GM21528 (cell line): ENCODE measurements at regions not wholly inside any gene's neighbourhood (a gene's known extent, or its start where the extent isn't known, plus 50 kb on each side); places are given as distances from the start of the nearest gene placed in this dataset.
"Not testable (repeated sequence)": the region's sequence is repeated elsewhere in the genome, so short reads cannot be mapped to it uniquely, and the experiment has no call there.

Experiments
- ATAC-seq: cut with Tn5 transposase; IDR thresholded peaks from one replicate; pipeline ENCODE4 v1.9.1; 2021; ENCODE audit warnings: mild to moderate bottlenecking, moderate library complexity; ENCODE audit not compliant: unreplicated experiment, low FRiP score

DNA sequence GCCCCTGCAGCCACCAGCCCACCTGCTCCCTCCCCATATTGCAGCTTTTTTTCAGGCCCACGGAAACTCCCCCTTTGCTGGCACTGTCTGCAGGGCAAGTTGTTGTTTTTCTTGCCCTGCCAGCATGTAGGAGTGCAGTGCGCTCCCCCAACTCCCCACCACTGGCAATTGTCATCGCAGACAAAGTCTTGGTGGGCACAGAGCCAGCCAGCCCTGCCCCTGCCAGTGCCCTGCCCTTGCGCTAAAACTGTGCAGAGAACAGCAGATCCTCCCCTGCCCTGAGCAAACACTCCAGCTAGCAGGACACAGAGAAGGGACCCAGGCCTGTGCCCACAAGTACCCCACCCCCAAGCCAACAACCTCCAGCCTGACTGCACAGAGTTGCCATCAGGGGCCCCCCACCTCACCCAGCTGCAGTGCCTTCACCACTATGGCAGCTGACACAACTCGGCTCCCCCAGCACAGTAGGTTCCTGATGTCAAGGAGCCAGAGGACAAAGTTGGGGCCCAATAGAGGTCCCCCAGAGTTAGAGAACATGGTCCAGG, 158.1 kb upstream of the ARHGAP42 start:
- no peak for ATAC-seq

DNA sequence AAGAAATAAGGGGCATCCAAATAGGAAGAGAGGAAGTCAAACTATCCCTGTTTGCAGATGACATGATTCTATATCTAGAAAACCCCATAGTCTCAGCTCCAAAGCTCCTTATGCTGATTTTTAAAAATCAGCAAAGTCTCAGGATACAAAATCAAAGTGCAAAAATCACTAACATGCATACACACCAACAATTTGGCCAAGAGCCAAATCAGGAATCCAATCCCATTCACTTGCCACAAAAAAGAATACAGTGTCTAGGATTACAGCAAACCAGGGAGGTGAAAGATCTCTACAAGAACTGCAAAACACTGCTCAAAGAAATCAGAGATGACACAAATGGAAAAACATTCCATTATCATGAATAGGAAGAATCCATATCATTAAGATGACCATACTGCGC, 155.8 kb upstream of the ARHGAP42 start:
- not testable (repeated sequence) for ATAC-seq

DNA sequence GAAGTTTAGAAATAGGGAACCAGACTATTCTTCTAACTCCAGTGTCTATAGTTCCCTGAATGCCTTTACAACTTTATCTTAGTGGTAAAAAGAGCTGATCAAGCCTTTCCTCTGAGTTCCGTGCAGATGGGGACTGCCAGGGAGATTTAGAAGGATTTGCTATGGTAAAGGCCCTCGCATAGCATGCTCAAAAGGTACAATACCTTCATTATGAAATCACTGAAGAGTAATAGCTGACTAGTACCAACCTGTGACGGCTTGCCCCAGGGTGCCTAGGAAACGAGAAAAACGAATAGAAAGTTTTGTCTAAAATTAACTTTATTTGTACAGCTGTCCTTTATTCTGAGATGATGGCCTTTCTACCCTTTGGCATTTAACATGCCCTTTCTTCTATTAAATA, 150.1 kb upstream of the ARHGAP42 start:
- no peak for ATAC-seq

DNA sequence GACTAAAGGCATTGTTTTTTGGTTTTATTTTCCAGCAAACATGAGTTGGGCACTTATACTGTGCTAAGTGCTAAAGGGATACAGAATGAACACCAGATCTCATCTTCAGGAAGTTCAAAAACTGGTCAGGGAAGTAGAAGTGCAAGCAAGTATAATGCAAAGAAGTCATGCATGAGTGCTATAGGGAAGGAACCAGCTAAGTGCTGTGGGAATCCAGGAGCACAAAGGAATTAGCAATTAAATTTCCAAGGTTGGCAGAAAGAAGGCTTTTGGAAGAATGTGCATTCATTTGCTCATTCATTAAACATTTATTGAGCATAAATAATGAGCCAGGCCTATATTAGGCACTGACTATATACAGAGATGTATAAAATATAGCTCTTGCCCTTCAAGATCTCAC, 143.7 kb upstream of the ARHGAP42 start:
- no peak for ATAC-seq

DNA sequence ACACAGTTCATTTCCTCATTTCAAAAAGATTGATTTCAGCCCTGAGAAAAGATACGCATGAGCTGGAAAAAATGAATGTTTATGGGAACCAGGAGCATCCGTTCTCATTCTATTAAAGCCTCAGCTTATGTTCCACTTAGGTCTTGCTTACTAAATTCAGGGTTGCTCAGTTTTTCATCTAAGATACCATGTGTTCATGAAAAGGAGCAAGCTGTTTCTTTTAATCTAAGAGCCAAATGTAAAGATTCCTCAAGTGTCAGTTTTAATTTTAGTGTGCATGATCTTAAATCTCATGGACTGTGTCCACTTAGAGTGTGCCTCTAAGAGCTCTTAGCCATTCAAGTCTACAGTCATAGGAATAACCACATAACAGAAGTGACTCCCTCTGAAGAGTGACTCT, 141.5 kb upstream of the ARHGAP42 start:
- no peak for ATAC-seq

DNA sequence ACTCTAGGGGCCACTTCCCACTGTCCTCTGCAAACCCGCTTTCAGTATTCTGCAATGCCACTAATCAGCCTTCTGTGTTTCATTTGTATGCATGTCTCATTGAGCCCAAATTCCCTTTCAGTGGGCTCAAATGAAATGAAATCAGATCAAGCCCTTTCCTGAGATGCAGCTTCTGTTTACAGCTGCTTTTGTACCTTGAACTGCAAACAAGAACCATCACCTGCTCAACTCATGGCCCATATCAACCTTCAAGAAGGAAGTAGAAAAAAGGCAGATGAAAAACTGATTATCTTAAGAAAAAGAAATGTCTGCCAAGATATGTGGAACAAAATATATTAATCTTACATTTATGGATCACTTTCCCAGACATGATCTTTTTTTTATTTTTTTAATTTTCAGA, 141.1 kb upstream of the ARHGAP42 start:
- no peak for ATAC-seq

DNA sequence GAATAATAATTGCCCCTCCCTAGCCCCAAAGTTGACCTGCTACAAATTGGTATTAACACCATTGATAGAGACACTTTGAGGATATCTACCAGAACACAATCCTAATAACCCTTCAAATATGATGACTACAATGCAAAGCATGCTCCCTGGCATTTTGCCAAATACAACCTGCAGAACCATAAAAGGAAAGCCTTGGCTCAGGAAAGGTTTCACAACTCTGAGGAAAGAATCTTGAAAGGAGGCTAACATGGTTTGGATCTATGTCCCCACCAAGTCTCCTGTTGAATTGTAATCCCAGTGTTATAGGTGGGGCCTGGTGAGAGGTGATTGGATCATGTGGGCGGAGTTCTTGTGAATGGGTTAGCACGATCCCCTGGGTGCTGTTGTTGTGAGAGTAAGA, 140.4 kb upstream of the ARHGAP42 start:
- no peak for ATAC-seq

DNA sequence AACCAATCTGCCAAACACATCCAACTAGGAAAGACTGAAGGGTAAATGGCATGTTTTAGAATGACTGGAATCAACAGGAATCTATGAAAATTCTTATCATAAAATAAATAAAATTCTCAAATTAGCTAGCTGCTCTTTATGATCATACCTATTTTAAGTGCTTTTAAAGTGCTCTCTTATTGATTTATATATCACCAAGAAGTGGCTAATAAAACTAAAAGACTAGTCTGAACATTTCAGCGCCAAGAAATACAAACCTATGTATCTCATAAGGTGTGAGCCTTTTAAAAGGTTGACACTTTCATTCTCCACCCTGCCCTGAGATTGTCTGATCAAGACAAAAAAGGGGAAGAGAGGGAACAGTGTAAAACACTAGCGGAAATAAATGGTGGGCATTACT, 136.8 kb upstream of the ARHGAP42 start:
- ATAC-seq, result no peak

DNA sequence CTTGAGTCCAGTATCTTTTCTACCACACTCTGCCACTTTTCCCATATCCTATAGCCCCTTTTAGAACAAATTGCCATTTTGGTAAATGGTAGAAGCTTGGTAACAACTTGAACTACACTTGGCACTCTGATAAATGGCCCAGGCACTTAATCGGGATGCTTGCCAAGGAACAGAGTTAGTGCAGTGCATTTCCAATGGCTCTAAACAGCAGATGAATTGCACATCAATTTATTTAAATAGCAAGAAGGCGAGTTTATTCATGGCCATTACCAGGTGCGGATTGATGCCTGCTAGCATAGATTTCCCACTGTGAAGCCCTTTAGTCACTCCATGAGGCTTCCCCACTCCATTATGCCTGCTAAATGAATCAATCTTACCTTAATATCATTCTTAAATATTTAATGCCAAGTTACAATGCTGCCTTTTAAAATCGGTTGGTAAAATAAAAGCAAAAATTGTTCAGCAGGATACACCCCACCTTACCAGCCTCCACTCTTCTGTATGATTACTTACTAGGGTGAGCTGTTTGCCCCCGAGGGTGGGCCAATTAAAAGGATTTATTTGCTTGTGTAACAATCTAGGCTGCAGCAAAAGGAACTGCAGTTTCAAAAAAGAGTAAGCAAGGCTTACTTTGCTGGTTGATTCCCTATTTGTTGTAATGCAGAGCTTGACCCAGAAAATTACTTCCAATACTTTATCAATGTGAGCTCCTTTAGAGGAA, 136.0 kb upstream of the ARHGAP42 start:
- ATAC-seq, result no peak

DNA sequence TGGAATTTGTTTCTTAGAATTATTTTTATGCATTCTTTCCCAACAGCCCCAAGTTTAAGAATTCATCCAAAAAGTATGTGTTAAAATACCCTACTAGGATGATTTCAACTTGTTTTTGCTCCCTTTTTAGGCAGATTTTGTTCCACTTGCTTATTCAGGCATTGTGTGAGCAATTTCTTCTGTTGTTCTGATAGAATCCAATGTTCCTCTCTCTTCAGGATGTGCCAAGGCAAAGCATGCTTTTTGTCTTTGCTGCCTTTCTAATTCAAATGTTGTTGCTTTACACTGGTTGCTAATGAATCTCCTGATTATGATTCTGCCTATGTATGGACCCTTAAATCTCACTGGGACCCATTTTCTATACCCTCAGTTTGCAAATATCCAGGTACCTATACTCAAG, 131.2 kb upstream of the ARHGAP42 start:
- no peak for ATAC-seq

DNA sequence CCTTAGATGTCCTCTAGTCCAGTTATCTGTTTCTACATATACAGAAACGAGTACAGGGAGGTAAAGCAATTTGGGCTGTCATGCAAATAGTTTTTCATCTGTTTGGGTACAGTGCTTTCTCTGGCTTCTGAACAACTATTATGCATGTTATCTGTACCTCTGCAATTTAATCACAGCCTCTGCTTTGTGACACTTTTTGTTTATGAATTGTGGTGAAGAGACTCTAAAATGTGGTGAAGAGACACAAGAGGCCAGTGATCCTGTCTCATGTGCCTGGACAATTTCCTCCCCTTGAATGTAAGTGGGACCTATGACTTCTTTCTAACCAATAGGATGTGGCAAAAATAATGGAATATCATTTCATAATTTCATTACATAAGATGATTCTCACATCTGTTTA, 130.3 kb upstream of the ARHGAP42 start:
- ATAC-seq, result no peak

DNA sequence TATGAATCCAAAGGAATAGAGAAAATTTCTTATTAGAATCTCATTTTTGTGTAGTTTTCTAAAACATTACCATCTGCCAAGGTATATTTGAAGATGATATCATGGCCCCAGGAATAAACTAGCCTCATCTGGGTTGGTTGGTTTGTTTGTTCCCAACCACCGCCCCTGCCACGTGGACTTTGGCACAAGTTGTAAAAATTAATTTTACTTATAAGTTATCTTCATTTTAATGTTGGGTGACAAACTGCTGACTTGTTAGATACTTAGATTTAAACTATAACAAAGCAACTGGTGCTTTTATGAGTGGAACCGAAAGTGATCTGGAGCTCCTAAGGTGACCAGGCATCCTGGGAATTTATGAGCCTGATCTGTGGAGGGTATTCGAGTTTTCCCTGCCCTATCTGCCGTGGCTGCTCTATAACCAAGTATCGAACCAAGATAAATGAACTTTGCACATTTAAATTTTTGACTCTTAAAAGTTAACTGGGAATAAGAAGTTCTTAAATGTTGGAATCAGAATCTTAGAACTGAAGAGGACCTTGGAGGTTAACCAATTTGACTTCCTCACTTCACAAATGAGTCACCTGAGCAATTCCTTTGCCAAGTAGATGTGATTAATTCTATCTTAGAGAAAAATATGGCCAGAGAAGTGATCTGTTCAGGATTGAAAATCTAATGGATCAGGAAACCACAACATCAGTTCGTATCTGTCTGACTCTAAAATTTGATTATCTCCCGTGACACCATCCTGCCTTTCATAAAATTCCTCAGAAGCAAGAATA, 129.1 kb upstream of the ARHGAP42 start:
- ATAC-seq, result no peak

DNA sequence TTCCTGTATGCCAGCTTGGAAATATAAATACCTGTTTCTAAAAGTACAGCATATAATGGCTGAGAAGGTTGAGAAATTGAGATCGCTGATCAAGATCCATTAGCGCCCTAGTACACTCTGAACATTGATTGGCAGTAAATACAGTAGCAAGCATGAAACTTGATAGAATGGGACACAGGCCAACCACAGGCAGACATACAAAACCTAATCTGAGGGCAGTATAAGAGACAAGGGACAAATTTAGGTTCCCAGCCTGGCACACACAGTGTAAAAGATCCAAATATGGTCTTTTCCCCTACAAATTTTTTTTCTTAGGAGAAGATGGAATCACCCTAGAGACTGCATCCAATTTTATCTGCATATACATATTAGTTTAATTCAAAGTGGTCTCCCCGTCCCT, 126.5 kb upstream of the ARHGAP42 start:
- ATAC-seq, result no peak

DNA sequence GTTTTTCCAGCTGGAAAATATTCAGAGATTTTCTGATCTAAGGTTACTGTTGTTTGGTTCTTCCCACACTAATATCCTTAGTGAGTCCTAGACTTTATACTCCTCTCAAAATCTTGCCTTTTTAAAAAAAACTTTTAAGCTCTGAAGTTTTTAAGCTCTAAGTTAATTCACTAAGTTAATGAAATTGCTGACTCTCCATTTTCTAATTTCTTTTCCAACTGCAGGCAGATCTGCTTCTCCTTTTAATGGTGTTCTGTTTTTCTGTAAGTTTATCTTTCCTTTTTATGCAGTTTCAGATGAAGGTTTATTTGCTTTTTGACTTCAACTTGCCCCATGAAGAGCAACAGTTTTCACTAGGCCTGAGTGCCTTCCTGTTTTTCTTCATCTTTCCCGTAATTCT, 125.8 kb upstream of the ARHGAP42 start:
- ATAC-seq, result no peak

DNA sequence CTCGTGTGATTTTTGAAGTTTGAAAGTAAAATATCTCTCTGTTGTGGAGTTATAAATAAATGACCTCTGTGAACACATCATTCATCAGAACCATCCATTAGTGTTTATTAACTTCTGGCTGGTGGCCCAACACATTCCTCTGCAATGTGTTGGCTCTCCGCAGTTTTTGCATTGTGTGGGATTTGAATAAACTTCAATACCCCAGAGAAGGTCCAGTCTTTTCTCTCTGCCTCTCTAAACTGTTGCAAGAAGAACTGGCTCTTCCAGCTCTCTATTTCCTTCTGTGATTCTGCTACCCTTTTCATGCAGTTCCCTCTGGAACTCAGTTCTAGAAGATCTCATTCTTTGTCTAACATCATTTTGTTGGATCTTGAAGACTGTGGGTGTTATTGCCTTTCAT, 125.0 kb upstream of the ARHGAP42 start:
- no peak for ATAC-seq

DNA sequence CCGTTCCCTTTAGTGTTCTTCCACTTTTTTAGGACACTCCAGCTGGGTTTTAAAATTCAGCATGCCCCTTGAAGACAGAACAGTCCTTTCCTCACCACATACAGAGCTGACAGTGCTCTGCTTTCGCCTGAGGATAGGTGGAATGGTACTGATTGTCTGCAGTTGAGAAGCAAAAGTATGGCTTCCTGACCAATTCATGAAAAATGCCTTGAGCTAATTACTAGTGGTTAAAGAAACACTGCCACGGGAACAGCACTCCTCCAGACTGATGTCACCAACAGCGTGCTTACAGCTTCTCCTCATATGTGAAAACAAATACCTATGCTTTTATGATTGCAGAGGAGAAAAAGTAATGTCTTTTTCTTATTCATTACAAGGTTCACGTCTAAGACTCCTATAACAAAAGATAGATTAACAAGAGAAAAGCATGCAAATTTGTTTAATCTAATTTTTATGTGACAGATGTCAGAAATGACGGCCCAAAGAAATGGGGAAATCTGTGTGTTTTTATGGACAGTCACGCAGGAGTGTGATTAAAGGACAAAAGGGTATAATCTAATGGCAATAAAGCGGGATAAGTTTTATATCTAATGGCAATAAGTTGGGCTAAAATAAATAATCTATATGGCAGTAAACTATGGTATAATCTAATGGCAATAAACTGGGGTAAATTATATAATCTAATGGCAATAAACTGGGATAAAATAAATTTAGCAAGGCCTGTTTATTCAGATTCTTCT, 123.4 kb upstream of the ARHGAP42 start:
- no peak for ATAC-seq

DNA sequence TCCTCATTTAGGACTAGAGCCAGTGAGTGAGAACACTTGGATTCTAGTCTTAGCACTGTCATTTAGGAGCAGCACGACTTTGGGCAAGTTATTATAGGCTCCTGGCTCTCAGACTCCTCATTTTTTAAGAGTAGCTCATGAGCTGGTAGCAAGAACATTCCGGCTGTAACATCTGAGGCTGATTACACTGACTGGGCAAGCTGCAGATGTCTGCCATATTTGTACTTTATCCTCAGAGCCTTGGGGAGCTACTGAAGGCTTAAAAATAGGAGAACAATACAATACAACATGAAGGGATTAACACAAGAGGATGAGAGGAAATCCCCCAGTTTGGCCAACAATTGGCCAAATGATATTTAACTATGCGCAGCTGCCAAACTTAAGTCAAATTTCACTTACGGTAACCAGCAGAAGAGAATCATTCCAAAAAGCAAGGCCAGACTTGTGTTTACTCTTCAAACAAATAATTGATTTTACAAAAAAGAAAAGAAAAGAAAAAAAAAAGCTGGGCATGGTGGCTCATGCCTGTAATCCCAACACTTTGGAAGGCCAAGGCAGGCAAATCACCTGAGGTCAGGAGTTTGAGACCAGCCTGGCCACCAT, 113.1 kb upstream of the ARHGAP42 start:
- no peak for ATAC-seq

DNA sequence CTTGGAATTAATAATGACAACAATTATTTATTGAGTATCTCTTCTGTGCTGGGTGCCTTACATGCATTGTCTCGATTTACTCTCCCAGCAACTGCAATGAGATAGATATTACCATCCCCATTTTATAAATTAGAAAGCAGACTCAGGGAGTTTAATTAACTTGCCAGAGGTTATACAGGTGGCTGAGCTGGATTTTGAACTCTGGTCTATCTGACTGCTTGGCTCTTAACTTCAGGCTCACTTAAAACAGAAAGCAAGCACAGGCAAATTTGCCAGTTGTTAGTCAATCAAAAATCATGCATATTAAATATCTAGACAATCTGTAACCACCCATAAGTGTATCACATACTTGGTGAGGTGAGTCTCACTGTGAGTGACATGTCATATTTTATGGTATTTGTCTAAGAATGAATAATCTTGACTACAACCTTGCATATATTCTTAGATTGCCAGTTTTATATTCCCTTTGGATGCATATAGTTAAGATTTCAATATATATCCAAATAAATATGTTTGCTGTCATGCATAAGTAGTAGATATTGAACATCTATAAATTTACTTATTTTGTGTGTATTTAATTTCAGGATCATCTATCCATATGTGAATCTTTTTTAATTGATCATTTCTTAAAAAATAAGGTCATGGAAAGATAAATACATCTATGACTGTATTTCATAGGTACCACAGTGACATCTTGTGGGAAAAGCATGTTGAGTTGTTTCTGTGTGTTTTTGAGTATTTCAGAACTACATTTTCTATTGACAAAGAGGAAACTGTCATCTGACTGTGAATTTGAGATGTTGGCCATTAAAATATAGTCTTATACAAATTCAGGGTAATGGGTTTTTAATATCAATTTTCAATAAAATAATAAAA, 112.0 kb upstream of the ARHGAP42 start:
- no peak for ATAC-seq

DNA sequence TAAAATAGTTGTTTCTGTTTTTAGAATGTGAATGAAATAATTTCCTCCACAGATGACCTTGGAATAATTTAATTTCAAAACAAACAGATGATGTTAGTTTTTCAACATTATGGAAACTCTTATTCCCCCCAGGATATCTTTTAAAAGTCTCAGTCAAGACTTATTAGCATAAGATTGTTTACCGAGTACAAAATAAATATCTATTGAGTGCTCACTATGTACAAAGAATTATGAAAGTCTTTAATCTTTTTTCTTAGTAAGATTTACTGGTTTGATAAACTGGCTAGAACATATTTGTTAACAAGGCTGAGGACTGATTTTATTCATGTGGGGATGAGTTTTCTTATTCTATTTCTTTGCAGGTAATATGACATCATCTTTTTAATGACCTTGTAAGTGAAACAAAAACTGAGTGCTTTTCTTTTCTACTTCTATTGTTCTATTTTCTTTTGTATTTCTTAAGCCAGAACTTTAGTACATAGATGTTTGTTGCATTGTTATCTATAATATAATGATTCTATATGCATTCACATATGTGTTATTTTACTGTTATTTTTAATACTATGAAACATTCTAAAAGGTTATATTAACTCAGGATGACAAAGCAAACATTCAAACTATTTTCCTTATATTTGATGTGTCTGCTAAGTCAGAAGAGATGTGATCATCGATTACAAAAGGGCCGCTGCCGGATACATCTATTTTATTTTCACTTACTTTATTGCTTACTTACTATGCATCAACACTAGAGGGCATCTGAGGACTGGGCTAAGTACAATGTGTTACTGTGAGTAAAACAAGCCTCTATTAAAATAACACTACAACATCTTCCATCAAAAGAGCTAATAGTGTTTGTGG, 111.0 kb upstream of the ARHGAP42 start:
- ATAC-seq, result peak; percentile 84
